Kidney tubule cell (primary cell): ENCODE measurements at regions not wholly inside any gene's neighbourhood (a gene's known extent, or its start where the extent isn't known, plus 50 kb on each side); places are given as distances from the start of the nearest gene placed in this dataset.
A peak's percentile ranks its signal among the peaks of the same experiment; 100 is the strongest.

ENCODE experiments used
- DNase-seq: peaks from one replicate; pipeline ENCODE4 v3.0.0-alpha.2; 2018; ENCODE audit warnings: low spot score

- DNase-seq, result no peak
Measured at GRCh38 chr7:32346253-32346652, 143.9 kb downstream of the LSM5 start.

- DNase-seq, result peak; percentile 29
Measured at GRCh38 chr7:32336726-32337125, 153.5 kb downstream of the LSM5 start.

GRCh38 chr7:32335107-32335506 is 155.1 kb downstream of the LSM5 start:
- peak; percentile 49 for DNase-seq

GRCh38 chr7:32330602-32331001 is 159.6 kb downstream of the LSM5 start:
- no peak for DNase-seq

GRCh38 chr7:32326078-32326477 is 164.1 kb downstream of the LSM5 start:
- DNase-seq, result no peak

GRCh38 chr7:32323712-32324111 is 166.5 kb downstream of the LSM5 start:
- no peak for DNase-seq

GRCh38 chr7:32319012-32319382 is 171.2 kb downstream of the LSM5 start:
- DNase-seq, result no peak

- peak; percentile 17 for DNase-seq
Measured at GRCh38 chr7:32318300-32319011, 171.7 kb downstream of the LSM5 start.

GRCh38 chr7:32316839-32317238 is 173.3 kb downstream of the LSM5 start:
- peak; percentile 56 for DNase-seq

GRCh38 chr7:32314761-32315160 is 175.4 kb downstream of the LSM5 start:
- DNase-seq, result no peak

- no peak for DNase-seq
Measured at GRCh38 chr7:32301427-32301826, 188.8 kb downstream of the LSM5 start.

GRCh38 chr7:32299133-32299702 is 191.0 kb downstream of the LSM5 start:
- DNase-seq, result no peak

GRCh38 chr7:32298408-32299132 is 191.6 kb downstream of the LSM5 start:
- DNase-seq, result no peak

GRCh38 chr7:32293833-32294232 is 196.3 kb downstream of the LSM5 start:
- DNase-seq, result no peak

- no peak for DNase-seq
Measured at GRCh38 chr7:32289651-32290414, 200.3 kb downstream of the LSM5 start.

- DNase-seq, result no peak
Measured at GRCh38 chr7:32285698-32286097, 204.5 kb downstream of the LSM5 start.

- DNase-seq, result no peak
Measured at GRCh38 chr7:32283546-32283945, 206.6 kb downstream of the LSM5 start.

- DNase-seq, result no peak
Measured at GRCh38 chr7:32279500-32279899, 209.3 kb upstream of the PDE1C start.

- peak; percentile 60 for DNase-seq
Measured at GRCh38 chr7:32275216-32276009, 205.2 kb upstream of the PDE1C start.

- no peak for DNase-seq
Measured at GRCh38 chr7:32273297-32273696, 203.1 kb upstream of the PDE1C start.

GRCh38 chr7:32266932-32267475 is 196.8 kb upstream of the PDE1C start:
- DNase-seq, result no peak
